ENCODE measurements at regions not wholly inside any gene's neighbourhood (a gene's known extent, or its start where the extent isn't known, plus 50 kb on each side); places are given as distances from the start of the nearest gene placed in this dataset.

DNA sequence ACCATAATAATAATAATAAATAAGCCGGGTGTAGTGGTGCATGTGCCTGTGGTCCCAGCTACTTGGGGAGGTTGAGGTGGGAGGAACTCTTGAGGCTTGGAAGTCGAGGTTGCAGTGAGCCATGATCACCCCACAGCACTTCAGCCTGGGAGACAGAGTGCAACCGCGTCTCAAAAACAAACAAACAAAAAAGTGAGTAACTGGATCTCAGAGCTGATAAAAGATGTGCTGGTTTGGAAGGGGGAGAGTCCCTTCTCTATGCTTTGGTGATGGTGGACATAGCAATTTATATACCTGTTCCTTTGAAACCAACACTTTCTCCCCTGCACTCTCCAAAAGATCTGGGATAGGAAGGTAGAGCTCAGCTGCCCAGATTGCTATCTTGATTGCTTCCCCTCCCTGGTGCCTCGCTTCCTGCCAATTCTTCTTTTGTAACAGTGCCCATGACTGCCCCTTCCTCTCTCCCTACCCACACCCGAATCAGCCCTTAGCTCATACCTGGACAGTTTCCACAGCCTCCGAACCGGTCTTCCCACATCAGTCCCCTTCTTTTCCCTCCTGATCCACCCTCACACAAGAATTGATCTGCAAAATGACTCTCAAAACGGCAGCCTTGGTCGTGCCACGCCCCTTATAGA lies 55.1 kb upstream of the UBE2E1 start:
- Mint-ChIP-seq H3K9me3 (no peaks in the 10 kb centered on the region), H3K36me3 (ENCODE audit: low read depth) (no peaks in the 10 kb centered on the region), H3K4me3 (no peak overlapping the region), H3K27ac (no peak overlapping the region), H3K4me1 (peaks cover 9% of the 10 kb centered on the region), H3K27me3 (no peaks in the 10 kb centered on the region)
- ATAC-seq (ENCODE audit: low read depth) (no peak), DNase-seq (no peak)
- intact Hi-C loops (cut with micrococcal nuclease) = no loop called here
- ChIA-PET POLR2A (no interaction called here), CTCF (no interaction called here)
- TF ChIP-seq, protein P1, sequence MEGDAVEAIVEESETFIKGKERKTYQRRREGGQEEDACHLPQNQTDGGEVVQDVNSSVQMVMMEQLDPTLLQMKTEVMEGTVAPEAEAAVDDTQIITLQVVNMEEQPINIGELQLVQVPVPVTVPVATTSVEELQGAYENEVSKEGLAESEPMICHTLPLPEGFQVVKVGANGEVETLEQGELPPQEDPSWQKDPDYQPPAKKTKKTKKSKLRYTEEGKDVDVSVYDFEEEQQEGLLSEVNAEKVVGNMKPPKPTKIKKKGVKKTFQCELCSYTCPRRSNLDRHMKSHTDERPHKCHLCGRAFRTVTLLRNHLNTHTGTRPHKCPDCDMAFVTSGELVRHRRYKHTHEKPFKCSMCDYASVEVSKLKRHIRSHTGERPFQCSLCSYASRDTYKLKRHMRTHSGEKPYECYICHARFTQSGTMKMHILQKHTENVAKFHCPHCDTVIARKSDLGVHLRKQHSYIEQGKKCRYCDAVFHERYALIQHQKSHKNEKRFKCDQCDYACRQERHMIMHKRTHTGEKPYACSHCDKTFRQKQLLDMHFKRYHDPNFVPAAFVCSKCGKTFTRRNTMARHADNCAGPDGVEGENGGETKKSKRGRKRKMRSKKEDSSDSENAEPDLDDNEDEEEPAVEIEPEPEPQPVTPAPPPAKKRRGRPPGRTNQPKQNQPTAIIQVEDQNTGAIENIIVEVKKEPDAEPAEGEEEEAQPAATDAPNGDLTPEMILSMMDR (IDR thresholded peaks at IDR 0.05) = no peak

DNA sequence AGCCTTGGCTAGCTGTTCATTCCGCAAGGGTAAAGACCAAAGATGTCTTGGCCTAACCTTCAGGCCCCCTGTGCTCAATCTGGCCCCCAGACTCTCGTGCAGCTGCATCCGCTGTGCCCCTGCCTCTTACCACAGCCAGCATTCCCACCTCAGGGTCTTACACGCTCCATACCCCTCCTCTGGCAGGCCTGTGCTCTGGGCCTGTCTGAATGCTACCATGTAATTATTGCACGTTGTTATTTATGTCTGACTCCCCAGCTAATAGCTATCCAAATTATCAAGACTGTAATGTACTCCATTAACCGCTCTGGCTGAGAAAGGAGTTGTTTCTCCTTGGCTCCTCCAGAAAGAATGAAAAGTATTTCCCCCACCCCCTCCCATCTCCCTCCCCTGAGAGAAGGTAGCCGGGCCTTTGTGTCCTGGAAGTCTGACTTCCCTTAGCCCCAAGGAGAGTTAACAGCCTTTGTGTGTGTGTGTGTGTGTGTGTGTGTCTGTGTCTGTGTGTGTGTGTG lies 54.5 kb upstream of the UBE2E1 start:
- DNase-seq (no peak), ATAC-seq (ENCODE audit: low read depth) (no peak)
- TF ChIP-seq, protein P1 (IDR thresholded peaks at IDR 0.05) = no peak
- Mint-ChIP-seq H3K9me3 (no peaks in the 10 kb centered on the region), H3K27me3 (no peaks in the 10 kb centered on the region), H3K4me3 (no peak overlapping the region), H3K36me3 (ENCODE audit: low read depth) (no peaks in the 10 kb centered on the region), H3K4me1 (peaks cover 9% of the 10 kb centered on the region), H3K27ac (no peak overlapping the region)
- POLR2A ChIA-PET = no interaction called here
- CTCF ChIA-PET = no interaction called here
- intact Hi-C loops (cut with micrococcal nuclease) = no loop called here

DNA sequence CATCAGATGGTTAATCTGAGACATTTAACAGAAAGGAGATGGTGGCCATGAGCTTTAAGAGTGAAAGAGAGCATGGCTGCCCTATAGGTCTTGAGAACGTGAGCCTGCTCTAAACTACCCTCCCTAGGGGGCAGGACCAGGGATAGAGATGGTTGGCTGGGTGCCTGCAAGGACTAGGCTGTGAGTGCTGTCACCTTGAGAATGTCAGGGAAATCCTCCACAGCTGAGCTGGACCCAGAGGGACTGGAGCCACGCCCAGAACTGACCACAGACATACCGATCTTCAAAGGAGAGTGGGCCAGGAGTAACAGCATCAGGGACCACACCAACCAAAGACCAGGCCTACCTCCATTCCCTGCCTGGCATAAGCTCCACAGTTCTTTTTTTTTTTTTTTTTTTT lies 53.6 kb upstream of the UBE2E1 start:
- ATAC-seq (ENCODE audit: low read depth) (no peak), DNase-seq (no peak)
- intact Hi-C loops (cut with micrococcal nuclease) = no loop called here
- Mint-ChIP-seq H3K4me3 (no peak overlapping the region), H3K4me1 (peaks cover 9% of the 10 kb centered on the region), H3K36me3 (ENCODE audit: low read depth) (no peaks in the 10 kb centered on the region), H3K9me3 (no peaks in the 10 kb centered on the region), H3K27me3 (no peaks in the 10 kb centered on the region), H3K27ac (no peak overlapping the region)
- ChIA-PET CTCF (no interaction called here), POLR2A (interaction anchor here (0.7 kb wide), 1 partner anchor 718 kb away, joined by 6 read pairs; no protein-coding TSS in a partner anchor)
- TF ChIP-seq, protein P1 (IDR thresholded peaks at IDR 0.05) = no peak

DNA sequence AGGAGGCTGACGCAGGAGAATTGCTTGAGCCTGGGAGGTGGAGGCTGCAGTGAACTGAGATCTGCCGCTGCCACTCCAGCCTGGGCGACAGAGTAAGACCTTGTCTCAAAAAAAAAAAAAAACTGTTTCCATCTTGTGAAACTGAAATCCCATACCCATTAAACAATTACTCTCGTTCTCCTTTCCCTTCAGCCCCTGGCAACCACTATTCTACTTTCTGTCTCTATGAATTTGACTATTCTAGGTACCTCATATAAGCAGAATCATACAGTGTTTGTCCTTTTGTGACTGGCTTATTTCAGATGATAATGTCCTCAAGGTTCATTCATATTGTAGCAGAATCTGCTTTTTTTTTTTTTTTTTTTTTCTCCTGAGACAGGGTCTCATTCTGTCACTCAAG lies 51.5 kb upstream of the UBE2E1 start:
- H3K27me3 Mint-ChIP-seq = no peaks in the 10 kb centered on the region
- TF ChIP-seq, protein P1 (IDR thresholded peaks at IDR 0.05) = no peak
- H3K36me3 Mint-ChIP-seq (ENCODE audit: low read depth) = no peaks in the 10 kb centered on the region
- intact Hi-C loops (cut with micrococcal nuclease) = no loop called here
- no peak overlapping the region for H3K4me3 Mint-ChIP-seq
- POLR2A ChIA-PET = interaction anchor here (0.7 kb wide), 1 partner anchor 98 kb away, joined by 4 read pairs; no protein-coding TSS in a partner anchor
- ATAC-seq (ENCODE audit: low read depth) (no peak), DNase-seq (no peak)
- H3K4me1 Mint-ChIP-seq = no peaks in the 10 kb centered on the region
- H3K9me3 Mint-ChIP-seq = no peaks in the 10 kb centered on the region
- CTCF ChIA-PET = no interaction called here
- H3K27ac Mint-ChIP-seq = no peak overlapping the region
